GM21367 (cell line): ENCODE measurements at regions not wholly inside any gene's neighbourhood (a gene's known extent, or its start where the extent isn't known, plus 50 kb on each side); places are given as distances from the start of the nearest gene placed in this dataset.
"Not testable (repeated sequence)": the region's sequence is repeated elsewhere in the genome, so short reads cannot be mapped to it uniquely, and the experiment has no call there.

Source experiments
- ATAC-seq: cut with Tn5 transposase; IDR thresholded peaks from one replicate; pipeline ENCODE4 v1.9.1; 2021; ENCODE audit not compliant: unreplicated experiment

GRCh38 chr9:117649126-117649525 lies 55.1 kb upstream of the TLR4 start:
- no peak for ATAC-seq

DNA sequence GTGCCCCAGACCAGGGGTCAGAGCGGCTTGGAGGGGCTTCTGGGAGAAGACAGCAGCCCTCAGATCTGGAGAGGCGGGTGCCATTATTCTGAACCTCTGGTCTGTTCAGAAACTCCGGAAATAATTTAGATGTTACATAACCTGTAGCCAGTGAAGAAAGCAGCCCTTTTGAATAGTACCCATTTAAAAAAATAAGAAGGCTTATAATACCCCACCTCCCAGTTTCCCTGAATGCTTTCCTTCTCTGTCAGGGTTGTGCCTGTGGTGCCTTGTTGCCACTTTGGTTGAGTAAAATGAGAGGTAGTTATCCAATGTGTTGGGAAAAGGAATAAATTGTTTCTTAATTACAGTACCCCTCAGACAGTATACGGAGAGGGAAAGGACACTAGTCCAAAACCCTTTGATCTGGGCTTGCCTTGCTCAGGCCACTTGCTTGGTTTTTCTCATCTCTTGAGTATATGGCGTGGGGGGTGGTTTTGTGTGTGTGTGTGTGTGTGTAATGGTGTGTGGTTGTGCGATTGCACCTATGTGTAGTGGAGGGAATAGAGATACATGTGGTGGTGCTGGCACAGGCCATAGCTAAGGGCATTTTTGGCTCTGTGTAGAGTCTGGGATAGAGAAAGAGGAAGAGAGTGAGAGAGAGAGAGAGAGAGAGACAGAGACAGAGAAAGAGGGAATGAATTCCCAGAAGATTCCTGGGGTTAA lies 59.1 kb upstream of the TLR4 start:
- no peak for ATAC-seq

- ATAC-seq, result peak; percentile 89
These were observed 59.9 kb upstream of the TLR4 start for GRCh38 chr9:117644133-117644931.

DNA sequence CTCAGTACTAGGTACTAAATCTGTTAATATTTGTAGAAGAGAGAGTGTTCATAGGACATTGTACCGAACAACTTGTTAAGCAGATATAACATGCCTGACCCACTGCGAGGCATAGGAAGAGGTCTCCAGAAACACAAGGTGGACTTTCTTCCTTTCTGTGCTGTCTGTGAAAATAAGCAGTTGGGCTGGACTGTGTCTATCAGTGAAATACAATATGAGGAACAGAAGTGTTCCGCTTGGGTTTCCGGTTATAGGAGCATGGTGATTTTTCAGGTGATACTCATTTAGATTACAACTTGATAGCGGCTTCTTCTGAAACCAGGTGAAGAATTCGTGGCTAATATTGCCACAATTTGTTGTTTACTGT lies 60.9 kb upstream of the TLR4 start:
- no peak for ATAC-seq

DNA sequence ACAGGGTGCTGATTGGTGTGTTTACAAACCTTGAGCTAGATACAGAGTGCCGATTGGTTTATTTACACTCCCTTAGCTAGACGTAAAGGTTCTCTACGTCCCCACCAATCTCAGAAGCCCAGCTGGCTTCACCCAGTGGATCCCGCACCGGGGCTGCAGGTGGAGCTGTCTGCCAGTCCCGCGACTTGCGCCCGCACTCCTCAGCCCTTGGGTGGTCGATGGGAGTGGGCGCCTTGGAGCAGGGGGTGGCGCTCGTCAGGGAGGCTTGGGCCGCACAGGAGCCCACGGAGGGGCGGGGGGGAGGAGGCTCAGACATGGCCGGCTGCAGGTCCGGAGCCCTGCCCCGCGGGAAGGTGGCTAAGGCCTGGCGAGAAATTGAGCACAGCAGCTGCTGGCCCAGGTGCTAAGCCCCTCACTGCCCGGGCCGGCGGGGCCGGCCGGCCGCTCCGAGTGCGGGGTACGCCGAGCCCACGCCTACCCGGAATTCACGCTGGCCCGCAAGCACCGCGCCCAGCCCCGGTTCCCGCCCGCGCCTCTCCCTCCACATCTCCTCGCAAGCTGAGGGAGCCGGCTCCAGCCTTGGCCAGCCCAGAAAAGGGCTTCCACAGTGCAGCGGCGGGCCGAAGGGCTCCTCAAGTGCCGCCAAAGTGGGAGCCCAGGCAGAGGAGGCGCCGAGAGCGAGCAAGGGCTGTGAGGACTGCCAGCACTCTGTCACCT lies 61.5 kb upstream of the TLR4 start:
- not testable (repeated sequence) for ATAC-seq

- ATAC-seq, result no peak
These were observed 67.5 kb upstream of the TLR4 start for GRCh38 chr9:117636681-117637080.

DNA sequence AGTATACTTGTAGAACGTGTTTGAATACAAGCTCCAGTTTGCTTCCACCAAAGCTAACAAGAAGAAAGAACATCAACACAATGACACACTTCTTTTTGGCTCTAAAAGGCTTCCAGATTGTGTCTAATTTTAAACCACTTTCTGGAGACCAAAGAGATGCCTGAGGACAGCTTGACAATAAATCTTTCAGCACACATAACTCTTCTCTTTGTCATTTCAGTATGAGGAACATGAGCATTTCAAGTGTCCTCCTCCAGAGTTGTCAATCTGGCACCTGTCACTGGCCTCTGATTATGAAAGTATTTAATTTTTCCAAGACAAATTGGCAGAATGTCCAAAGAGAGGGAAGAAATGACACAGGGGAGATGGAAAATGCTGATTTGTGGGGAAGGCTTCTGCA lies 79.0 kb upstream of the TLR4 start:
- ATAC-seq, result no peak

DNA sequence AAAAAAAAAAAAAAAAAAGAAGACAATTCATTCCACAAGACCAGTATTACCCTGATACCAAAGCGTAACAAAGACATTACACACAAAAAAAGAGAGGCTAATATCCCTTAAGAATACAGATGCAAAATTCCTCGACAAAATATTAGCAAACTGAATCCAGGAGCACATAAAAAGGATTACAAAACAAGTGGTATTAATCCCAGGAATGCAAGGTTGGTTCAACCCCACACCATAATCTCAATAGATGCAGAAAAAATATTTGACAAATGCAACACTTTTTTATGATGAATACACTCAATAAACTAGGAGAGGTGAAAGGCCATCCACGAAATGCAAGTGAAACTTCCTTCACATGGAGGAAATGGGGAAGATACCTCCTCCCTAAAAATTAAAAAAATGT lies 80.1 kb upstream of the TLR4 start:
- ATAC-seq, result no peak

GRCh38 chr9:117622347-117622746 lies 81.9 kb upstream of the TLR4 start:
- ATAC-seq, result no peak

DNA sequence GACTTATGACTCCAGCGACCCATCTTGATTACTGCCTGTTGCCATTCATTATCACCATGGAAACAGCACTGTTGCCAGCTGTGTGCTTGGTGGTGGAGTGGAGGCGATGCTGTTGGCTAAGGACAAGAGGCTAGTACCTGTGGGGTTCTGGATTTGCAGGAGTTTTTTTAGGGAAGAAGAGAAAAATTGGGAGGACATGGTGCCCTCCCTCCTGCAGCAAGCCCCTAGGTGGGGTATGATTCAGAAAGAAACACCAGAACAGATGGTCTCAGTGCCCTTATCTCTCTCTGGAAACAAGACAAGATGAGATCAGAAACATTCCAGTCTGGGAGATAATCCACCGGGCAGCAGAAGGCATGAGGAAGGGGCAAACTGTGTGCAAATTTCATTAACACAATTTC lies 87.8 kb upstream of the TLR4 start:
- no peak for ATAC-seq

DNA sequence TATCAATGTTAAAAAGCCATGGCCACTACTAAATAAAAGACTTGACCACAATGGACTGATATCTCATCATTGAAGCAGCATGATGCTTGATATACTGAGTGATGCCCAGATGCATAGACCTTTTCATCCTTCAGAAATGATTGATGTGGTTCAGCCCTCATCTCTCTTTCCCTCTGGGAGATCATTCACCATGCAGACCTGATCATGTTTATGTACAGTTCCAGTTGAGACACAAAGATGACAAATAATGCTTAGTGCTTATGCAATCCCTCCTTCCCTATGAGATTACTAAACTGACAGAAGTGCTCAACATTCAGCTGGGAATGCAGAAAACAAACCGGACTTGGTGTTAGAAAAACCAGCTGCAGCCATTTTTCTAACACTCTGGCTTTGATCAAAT lies 91.9 kb upstream of the TLR4 start:
- no peak for ATAC-seq

DNA sequence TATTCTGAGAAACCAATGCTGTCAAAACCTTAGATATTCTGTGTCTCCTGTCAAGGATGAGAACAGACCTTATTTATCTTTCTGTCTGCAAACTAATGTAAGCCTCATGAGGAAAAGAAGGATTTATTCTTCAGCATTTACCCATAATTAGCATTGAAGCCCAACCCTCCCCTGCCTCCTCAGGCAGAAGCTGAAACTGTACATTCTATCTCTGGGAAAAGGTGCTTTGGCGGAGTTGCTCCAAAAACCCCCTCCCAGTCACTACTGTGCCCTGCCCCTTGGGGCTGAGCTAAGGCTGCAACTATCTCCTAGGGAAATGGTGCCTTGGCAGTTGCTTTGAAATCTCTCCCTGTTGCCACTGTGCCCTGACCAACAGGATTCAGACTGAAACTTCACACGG lies 106.2 kb upstream of the TLR4 start:
- no peak for ATAC-seq

DNA sequence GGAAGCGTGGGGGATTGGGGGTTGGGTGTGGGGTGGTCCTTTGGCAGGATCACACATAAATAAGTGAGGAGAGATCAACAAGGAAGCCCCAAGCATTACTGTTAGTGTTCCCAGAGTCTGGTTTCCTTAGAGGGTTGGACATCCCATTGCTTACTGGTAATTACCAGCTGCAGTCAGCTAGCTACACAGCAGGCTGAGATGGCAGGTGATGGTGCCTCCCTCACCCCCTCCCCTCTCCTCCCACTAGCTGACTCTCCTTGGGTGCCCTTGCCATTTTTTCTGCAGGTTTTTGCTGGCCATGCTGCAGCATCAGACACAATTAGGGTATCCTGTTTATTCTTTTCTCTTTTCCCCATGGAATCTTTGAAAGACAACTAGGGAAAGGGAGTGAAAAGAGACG lies 107.5 kb upstream of the TLR4 start:
- no peak for ATAC-seq

DNA sequence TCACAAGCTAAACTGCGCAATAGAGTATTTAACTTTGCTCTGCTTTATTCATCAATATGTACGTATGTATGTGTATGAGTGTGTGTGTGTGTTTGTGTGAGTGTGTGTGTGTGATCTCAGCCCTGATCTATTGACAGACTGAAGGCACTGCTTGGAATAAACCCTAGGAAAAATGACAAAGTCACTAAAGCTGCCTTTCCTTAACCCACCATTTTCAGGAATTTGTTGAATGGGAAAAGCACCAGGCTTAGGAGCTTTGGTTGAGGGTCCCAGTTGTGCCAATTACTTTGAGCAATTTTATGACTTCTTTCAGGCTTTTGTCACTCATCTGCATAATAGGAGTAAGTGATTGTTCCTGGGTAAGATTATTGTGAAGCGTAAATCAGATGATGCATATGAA lies 108.6 kb upstream of the TLR4 start:
- ATAC-seq, result no peak

DNA sequence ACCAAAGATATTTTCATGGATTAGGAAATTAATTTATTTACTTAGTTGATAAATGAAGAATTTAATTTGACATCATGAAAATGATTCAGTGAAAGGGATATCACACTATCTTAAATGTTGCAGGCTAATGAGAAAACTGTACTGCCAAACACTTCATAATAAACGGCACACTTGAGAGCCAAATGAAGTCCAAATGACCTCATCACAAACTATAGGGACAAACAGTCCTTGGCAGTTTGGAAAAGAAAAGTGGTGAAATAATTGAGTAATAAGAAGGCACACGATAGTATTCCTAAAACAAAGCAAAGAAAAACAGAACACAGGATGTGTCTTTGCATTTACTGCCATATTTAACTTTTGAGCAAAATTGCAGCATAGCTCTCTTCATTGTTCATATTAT lies 116.9 kb upstream of the TLR4 start:
- no peak for ATAC-seq

DNA sequence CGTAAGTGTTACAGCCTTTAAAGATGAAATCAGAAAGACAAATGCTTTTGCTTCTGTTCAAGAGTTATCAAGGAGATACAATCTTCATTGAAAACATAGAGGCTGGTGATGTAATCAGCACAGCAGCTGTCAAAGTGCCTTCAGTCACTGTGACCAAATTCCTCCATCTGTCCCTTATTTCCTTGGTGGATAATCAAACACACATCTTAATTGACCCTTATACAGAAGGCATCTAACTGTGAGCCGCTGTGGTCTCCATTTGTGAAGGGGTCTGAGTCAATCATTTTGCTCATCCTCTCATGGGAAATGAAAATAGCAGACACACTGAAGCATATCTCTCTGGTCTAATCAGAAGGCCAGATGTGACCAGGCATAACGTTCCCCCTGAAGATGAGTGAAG lies 130.1 kb upstream of the TLR4 start:
- no peak for ATAC-seq

DNA sequence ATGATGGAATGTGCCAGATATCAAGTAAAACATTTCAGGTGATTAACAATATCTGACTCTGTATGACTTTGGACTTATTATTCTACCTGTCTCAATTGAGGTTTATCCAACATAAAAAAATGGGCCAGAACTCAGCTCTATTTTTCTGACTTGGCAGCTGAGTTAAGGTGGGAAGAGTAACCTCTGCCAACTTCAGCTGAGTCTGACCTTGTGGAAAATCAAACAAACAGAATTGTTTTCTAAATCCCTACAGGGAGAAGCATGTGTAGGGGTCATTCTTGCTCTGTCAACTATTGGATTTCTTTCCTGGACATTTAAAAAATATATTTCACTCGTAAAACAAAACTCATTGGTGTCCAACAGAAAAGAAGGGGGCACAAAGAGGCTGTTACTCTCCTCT lies 139.4 kb upstream of the TLR4 start:
- no peak for ATAC-seq

DNA sequence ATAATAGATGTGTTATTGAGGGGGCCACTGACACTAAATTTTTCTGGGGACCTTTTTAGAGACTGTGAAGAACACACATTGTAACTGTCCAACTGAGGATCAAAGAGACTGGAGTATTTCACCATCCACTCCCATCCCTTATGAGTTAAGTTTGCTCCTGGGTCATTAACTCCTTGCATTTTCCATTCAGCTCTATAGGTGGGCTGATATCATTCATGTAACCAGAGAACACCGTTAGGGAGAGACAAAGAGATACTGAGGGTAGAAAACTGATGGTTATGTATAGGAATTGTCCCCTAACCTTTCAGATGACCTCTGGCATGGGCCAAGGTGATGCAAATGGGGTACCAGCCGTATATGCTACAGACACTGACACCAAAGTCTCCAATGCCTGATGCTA lies 142.4 kb upstream of the TLR4 start:
- no peak for ATAC-seq

- peak; percentile 83 for ATAC-seq
These were observed 141.2 kb upstream of the ASTN2 start for GRCh38 chr9:117555964-117556629.

DNA sequence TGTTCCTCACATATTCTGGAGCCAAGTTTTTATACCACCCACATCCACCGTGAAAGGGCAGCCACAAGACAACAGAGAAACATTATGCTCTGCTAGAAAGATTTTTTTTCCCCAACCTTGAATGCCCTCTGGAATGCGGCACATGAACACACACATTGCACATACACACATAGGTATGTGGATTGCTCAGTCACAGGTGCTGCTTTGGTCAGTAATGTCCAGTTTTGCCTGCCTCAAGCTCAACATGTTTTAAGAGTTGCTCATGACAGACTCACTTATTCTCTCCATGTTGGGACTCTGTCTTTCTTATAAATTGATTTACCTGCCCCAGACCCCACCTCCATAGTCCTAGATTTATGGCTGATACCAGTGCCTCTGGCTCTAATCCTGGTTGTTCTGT lies 138.0 kb upstream of the ASTN2 start:
- no peak for ATAC-seq

GRCh38 chr9:117551171-117551570 lies 136.3 kb upstream of the ASTN2 start:
- no peak for ATAC-seq

DNA sequence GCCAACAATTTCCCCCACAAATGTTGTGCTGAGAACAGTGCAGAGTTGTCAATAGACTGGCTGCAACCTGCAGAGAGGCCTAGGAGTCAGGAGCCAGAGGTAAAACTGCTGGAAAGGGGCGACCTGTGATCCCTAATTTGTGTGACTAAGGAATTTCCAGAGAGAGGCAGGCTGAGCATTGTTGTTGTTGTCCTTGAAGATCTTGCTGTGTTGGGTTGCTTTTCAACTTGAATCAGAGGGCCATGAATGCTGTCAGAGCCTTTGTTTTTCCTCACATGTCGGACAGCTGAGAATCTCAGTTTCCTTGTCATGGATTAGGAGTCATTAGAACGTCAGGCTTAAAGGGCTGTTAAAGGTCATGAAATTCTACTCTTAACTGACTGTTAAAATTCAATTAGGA lies 134.6 kb upstream of the ASTN2 start:
- no peak for ATAC-seq
